Heart left ventricle (tissue), 13 donors: ENCODE measurements at regions not wholly inside any gene's neighbourhood (a gene's known extent, or its start where the extent isn't known, plus 50 kb on each side); places are given as distances from the start of the nearest gene placed in this dataset.

ENCODE experiments used
- CTCF ChIP-seq, 12 donors: fragments of 200-600 bp; sonication (generic) in 4 of 12; IDR thresholded peaks; one replicate each; pipeline versions ENCODE4 v1.5.0 to v1.8.0; 2018 to 2022; ENCODE audit warnings: antibody characterized with exemption in 12 of 12, mild to moderate bottlenecking in 5 of 12
- POLR2A ChIP-seq, 2 donors: fragments of 450-650 bp; IDR thresholded peaks; one replicate each; pipeline ENCODE4 v1.6.1; 2017; ENCODE audit warnings: antibody characterized with exemption in 2 of 2, mild to moderate bottlenecking in 2 of 2, moderate library complexity in 2 of 2
- donor health status: ischemic (EF 13 %, LVEDD 7.1; RV severe dilation, severe dysfunction).
- donor health status: DM: no; HTN: yes; CAD: no.
- donor health status: DM: no; HTN: no; CAD: no.
- donor health status: ischemic (EF 25% LVEDD 6.9; RV normal size, moderate dysfunction).
- donor health status: ischemic (EF 25% LVEDD 5.7; RV mildly dilated, moderate dysfunction).
- donor health status: ischemic (EF 35%, LVEDD 5.7; RV mildly dilated, moderate dysfunction).
- donor health status: nonischemic (EF 11% LVEDD 7.7; RV severe dilation, severe dysfunction).
- donor health status: DM: yes; HTN: yes; CAD: no.
- donor health status: PGD.
- donor health status: ischemic (EF 29% LVEDD 5.4; RV normal size, mild dysfunction).
- donor health status: nonischemic (EF 23%, LVEDD 6.1; RV moderate dilation, normal function).

- no peak for TF ChIP-seq POLR2A (IDR thresholded peaks at IDR 0.05)
- no peak for TF ChIP-seq CTCF (IDR thresholded peaks at IDR 0.05)
Observed at GRCh38 chr5:90071656-90072055, 337.9 kb downstream of the CETN3 start.
